HG03045 (cell line): ENCODE measurements at regions not wholly inside any gene's neighbourhood (a gene's known extent, or its start where the extent isn't known, plus 50 kb on each side); places are given as distances from the start of the nearest gene placed in this dataset.

Source experiments
- ATAC-seq: cut with Tn5 transposase; IDR thresholded peaks from one replicate; pipeline ENCODE4 v1.9.1; 2021; ENCODE audit warnings: mild to moderate bottlenecking, moderate library complexity; ENCODE audit not compliant: unreplicated experiment

DNA sequence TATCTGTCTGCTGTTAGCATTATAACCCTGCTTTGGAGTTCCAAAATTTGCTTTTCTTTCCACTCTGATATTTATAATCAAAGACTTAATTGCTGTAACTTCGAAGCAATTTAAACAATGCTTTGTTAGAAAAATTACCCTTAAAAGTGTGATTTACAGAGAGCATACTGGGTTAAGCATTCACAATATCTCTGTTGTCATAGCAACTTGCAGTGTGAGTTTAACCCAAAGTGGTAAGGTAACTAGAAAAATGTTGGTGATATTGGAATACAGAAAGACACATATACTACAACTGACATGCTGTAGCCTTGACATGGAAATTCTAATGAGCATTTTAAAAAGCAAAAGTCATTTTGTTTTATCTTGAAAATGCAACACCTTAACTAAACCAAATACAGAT, 70.4 kb upstream of the SMLR1 start:
- ATAC-seq: no peak

DNA sequence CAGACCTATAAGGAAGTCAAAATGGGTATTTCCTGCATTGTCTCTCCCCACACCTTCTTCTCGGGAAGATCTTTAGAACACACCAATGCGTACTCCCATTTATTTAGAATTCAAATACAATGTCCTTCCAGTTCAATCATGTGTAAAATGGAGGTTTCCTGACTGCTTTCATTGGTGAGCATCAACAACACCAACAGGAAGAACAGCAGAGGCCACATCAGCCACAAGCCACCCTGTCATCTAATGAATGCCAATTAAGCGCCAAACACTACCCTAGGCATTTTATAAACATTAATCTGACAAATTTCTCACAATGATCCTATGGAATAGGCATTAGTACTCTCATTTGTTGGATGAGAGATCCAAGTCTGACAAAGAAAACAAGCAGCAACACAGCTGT, 68.4 kb upstream of the SMLR1 start:
- ATAC-seq: no peak

DNA sequence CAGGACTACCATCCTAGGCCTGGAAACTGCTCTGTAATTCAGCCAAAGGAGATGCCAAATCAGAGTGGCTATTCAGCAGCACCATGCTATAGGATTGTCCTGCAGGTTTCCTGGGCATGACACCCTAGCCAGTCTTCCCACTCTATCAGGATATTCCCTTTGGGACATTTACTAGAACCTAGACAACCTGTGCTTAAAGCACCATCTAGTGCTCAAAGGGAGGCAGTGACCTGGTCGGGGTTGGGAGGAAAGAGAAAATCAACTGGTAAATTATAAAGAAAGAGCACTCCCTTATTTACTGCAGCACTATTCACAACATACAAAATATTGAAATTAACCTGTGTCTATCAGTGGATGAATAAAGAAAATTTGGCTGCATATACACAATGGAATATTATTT, 67.2 kb upstream of the SMLR1 start:
- no peak for ATAC-seq

DNA sequence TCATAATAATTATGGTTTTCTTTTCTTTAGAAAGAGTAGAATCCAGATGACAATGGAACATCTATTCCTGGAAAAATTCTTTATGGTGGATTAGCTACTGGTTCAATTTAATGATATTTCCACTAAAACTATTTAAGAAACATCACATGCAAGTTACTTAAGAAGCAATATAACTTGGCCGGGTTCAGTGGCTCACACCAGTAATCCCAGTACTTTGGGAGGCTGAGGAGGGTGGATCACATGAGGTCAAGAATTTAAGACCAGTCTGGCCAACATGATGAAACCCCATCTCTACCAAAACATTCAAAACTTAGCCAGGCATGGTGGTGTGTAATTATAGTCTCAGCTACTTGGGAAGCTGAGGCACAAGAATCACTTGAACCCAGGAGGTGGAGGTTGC, 65.9 kb upstream of the SMLR1 start:
- ATAC-seq: no peak

DNA sequence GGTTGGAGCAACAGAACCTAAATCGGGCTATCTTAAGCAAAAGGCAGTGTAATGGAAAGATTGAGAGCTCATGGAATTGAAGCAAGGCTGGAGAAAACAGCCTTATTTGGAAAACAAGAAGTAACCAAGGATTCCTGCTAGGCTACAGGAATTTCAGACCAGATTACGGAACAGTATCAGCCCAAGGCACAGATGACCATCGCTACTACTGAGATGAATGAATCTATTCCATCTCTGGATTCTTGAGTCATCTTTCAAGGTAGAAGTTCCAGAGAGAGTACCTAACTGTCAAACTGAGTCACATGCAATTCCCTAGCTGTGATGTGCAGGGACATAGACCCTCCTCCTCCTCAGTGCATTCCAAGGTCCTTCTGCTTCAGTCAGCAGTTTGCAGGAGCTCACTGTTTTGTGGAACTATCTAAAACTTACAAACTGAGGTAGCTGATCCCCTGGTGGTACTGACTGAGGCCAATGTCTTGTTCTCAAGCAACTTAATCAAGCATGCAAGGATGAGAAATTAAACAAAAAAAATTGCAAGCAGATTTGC, 62.0 kb upstream of the SMLR1 start:
- no peak for ATAC-seq

DNA sequence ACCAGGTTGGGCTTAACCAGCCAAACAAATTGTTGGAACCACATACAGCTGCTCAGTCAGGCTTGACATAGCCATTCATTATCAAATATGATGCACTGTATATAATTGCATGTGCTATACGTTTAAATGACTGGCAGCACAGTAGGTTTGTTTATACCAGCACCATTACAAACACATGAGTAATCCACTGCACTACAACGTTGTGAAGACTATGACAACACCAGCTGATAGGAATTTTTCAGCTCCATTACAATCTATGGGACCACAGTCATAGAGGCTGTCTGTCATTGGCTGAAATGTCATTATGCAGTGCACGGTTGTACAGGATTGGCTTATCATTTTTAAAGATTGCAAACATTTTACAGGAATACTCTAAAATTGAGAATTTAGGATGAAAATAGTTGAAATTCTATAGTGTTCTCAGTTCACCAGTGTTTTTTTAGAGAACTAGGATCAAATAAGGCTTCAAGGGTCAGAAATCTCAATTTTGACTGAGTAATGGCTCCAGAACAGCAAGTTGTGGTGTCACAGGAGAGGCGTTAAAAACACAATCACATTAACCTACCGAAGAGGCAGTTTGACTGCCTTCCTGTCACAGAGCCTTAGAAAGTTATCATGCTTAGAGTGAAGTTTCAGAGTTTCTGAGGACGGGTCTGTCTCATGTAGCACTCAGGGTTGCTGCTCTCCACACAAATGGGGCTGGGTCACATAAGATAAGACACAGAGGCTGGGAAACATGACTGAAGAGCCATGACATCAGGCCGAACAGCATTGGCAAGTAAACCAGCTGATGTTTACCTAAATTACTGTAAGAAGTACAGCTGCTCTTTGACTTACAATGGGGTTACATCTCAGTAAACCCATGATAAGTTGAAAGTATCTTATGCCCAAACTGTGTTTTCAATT, 60.7 kb upstream of the SMLR1 start:
- ATAC-seq: no peak

DNA sequence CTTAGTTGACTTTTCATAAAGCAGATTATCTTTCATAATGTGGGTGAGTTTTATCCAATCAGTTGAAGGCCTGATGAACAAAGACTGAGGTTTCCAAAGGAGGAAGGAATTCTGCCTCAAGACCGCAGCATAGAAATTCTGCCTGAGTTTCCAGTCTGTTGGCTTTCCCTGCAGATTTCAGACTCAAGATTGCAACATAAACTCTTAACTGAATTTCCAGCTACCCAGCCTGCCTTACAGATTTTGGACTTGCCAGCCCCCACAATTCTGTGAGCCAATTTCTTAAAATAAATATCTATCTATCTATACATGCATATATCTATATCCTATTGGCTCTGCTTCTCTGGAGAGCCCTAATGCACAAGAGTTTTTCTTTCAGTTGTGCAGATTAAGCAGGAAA, 57.3 kb upstream of the SMLR1 start:
- no peak for ATAC-seq

DNA sequence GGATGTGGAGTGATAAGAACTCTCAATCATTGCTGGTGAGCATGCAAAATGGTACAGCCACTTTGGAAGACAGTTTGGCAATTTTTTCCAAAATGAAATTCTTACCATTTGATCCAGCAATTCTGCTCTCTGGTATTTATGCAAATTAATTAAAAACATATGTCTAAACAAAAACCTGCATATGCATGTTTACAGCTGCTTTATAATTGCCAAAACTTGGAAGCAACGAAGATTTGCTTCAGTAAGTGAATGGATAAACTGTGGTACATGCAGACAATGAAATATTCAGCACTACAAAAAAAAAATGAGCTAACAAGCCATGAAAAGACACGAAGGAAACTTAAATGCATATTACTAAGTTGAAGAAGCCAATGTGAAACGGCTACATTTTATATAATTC, 55.5 kb upstream of the SMLR1 start:
- no peak for ATAC-seq

DNA sequence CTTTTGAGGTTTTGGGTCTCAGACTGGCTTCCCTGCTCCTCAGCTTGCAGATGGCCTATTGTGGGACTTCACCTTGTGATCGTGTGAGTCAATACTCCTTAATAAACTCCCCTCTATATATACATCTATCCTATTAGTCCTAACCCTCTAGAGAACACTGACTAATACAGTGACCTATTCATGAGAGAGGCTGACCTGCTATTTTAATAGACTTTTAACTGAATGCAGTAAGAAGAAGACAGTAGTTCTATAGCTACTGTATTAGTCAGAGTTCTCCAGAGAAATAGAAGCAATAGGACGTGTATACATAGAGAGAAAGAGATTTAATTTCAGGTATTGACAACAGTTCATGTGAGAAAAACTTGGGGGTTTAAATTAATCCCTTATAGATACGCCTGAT, 53.3 kb upstream of the SMLR1 start:
- ATAC-seq: no peak

DNA sequence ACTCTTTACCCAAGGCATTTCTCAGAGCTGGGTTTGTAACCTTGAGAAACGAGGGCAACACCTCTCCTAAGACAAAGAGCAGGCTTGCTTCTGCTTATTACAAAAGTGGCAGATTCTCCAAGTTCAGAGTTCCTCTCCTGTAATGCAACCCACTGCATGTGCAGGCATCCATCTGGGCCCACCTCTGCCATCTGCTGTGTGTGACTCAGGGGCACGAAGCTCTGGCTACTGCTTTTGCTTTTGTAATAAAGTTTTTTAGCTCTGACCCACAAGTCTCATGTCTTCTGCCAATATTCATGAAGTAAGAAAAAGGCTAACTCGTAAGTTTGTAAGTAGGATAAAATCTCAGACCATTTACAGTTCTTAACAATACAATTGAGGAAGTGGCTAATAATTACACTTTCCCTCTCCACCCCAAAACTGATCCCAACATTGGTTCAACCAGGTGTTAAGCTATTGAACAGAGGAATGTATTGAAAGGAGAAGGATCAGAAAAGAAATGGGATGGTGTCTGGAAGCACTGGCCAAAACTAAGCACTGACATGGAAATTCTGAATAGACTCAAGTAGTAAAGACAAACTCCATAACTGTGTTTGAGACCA, 51.7 kb upstream of the SMLR1 start:
- ATAC-seq: no peak

DNA sequence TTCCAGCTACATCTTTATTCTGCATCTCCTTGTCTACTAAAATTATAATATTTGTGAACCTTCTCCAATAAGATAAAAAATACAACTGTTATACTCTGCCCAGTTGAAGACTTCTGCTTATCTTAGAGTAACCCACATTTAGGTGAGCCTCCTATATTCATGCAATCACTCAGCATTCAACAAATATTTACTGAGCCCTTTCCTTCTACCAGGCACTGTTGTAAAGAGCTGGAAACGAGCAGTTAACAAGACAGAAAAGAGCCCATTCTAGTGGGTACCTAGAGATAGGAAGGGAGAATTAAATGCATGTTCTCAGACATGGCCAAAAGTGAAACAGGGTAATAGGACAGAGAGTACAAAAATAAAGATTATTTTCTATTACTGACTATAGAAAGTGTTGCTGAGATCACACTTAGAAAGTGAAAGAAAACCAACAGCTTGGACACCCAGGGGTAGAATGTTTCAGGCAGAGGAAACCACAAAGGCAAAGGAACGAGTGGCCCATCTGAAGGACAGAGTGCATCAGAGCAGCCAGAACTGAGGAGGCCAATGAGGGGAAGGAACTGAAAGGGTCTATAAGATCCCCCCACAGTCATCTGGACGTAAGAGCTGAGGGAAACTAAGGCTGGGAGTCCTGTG, 50.8 kb upstream of the SMLR1 start:
- peak; percentile 96 for ATAC-seq
